B cell (primary cell): ENCODE measurements at regions not wholly inside any gene's neighbourhood (a gene's known extent, or its start where the extent isn't known, plus 50 kb on each side); places are given as distances from the start of the nearest gene placed in this dataset.

Source experiments
- ATAC-seq: fragments of 200-7000 bp; cut with Tn5 transposase; one replicate; pipeline ENCODE4 v1.10.0; 2021; ENCODE audit warnings: low read depth, mild to moderate bottlenecking, moderate number of reproducible peaks, moderate library complexity
- CTCF ChIA-PET: fragments of 350-600 bp; sonication (Branson Sonifier 250); formaldehyde crosslinking; loops from one replicate; lab custom pipeline; 2021; ENCODE audit warnings: antibody characterized with exemption, inconsistent platforms; lab: Charles Lee
- POLR2A ChIA-PET: fragments of 350-600 bp; sonication (Branson Sonifier 250); formaldehyde crosslinking; loops from one replicate; lab custom pipeline; 2021; ENCODE audit warnings: antibody characterized with exemption; lab: Charles Lee
- DNase-seq: peaks from one replicate; pipeline ENCODE4 v3.0.0; 2013
- H2AFZ ChIP-seq: 2 replicates; pipeline ENCODE4 v1.6.1; 2012; ENCODE audit warnings: mild to moderate bottlenecking, low read depth, low read length; ENCODE audit not compliant: insufficient read depth, poor library complexity, severe bottlenecking
- H3K27ac ChIP-seq, 2 donors: 1 replicate in 1 of 2; 2 replicates in 1 of 2; pipeline ENCODE4 v1.5.1; 2012 to 2013; ENCODE audit warnings: low read length in 2 of 2, mild to moderate bottlenecking in 2 of 2, moderate library complexity in 1 of 2
- H3K27me3 ChIP-seq, 4 experiments: fragments of 200-600 bp in 1 of 4; sonication (generic) in 1 of 4; replicated peaks in 1 of 4; 1 replicate in 2 of 4; 2 replicates in 2 of 4; pipeline versions ENCODE4 v1.6.1 to v1.7.0; 2013 to 2016; ENCODE audit warnings: low read length in 3 of 4, mild to moderate bottlenecking in 2 of 4, mixed read lengths in 1 of 4, moderate library complexity in 1 of 4; ENCODE audit not compliant: insufficient read depth in 4 of 4, control insufficient read depth in 3 of 4; ENCODE audit errors: control extremely low read depth in 1 of 4
- H3K36me3 ChIP-seq, 2 experiments: replicated peaks in 1 of 2; 1 replicate in 1 of 2; 2 replicates in 1 of 2; pipeline versions ENCODE4 v1.6.1 to v1.7.1; 2013; ENCODE audit warnings: low read length in 1 of 2; ENCODE audit not compliant: insufficient read depth in 2 of 2, control insufficient read depth in 1 of 2; ENCODE audit errors: control extremely low read depth in 1 of 2, extremely low read depth in 1 of 2
- H3K4me1 ChIP-seq, 2 donors: fragments of 200-600 bp in 1 of 2; sonication (generic) in 1 of 2; 1 replicate in 1 of 2; 2 replicates in 1 of 2; pipeline versions ENCODE4 v1.5.1 to v1.6.1; 2013 to 2017; ENCODE audit warnings: low read length in 2 of 2; ENCODE audit not compliant: control insufficient read depth in 2 of 2, insufficient read depth in 2 of 2
- H3K4me2 ChIP-seq: replicated peaks from 2 replicates; pipeline ENCODE3; 2012; ENCODE audit warnings: mild to moderate bottlenecking, low read depth, low read length; ENCODE audit not compliant: poor library complexity, severe bottlenecking
- H3K4me3 ChIP-seq, 5 experiments: fragments of 200-600 bp in 1 of 5; sonication (generic) in 1 of 5; 1 replicate in 3 of 5; 2 replicates in 2 of 5; pipeline versions ENCODE4 v1.5.1 to v1.7.0; 2011 to 2016; ENCODE audit warnings: low read length in 4 of 5, mild to moderate bottlenecking in 4 of 5, low read depth in 2 of 5, control low read depth in 1 of 5, moderate library complexity in 1 of 5; ENCODE audit not compliant: insufficient read depth in 1 of 5; ENCODE audit errors: control extremely low read depth in 1 of 5, extremely low read depth in 1 of 5
- H3K79me2 ChIP-seq: fragments of 200-600 bp; sonication (generic); one replicate; pipeline ENCODE4 v1.6.0; 2016; ENCODE audit warnings: low read length; ENCODE audit not compliant: control insufficient read depth, insufficient read depth
- H3K9ac ChIP-seq: fragments of 200-600 bp; sonication (generic); 2 replicates; pipeline ENCODE4 v1.6.1; 2017; ENCODE audit warnings: mild to moderate bottlenecking, low read length, moderate library complexity
- H3K9me3 ChIP-seq, 3 donors: one replicate each; pipeline versions ENCODE4 v1.6.1 to v1.7.1; 2013; ENCODE audit warnings: low read length in 2 of 3; ENCODE audit not compliant: control insufficient read depth in 2 of 3, insufficient read depth in 1 of 3; ENCODE audit errors: control extremely low read depth in 1 of 3
- H4K20me1 ChIP-seq: 2 replicates; pipeline ENCODE4 v1.6.0; 2012; ENCODE audit warnings: mild to moderate bottlenecking, low read length; ENCODE audit not compliant: insufficient read depth, control insufficient read depth, poor library complexity, severe bottlenecking
- H3K27ac Mint-ChIP-seq: one replicate; pipeline ENCODE4 v1.8.0; 2021; ENCODE audit warnings: mixed read lengths
- H3K27me3 Mint-ChIP-seq: one replicate; pipeline ENCODE4 v1.8.0; 2021; ENCODE audit warnings: mixed read lengths
- H3K4me1 Mint-ChIP-seq: one replicate; pipeline ENCODE4 v1.8.0; 2021; ENCODE audit warnings: mixed read lengths
- H3K4me3 Mint-ChIP-seq: one replicate; pipeline ENCODE4 v1.8.0; 2021; ENCODE audit warnings: mixed read lengths
- H3K9me3 Mint-ChIP-seq: one replicate; pipeline ENCODE4 v1.8.0; 2022; ENCODE audit warnings: mixed read lengths; ENCODE audit not compliant: insufficient read depth
- EZH2 ChIP-seq: IDR thresholded peaks from 2 replicates; pipeline ENCODE4 v1.6.1; 2012; ENCODE audit warnings: borderline replicate concordance, low read depth, mild to moderate bottlenecking, moderate library complexity, low read length; ENCODE audit not compliant: insufficient read depth, poor library complexity, severe bottlenecking
- WGBS: methylation state at CpG from one replicate; pipeline ENCODE4 v1.1.5; 2013; ENCODE audit warnings: missing lambda C conversion rate; ENCODE audit not compliant: insufficient coverage; 5-methylcytosine and 5-hydroxymethylcytosine counted together
- intact Hi-C: fragments of 100-400 bp; cut with micrococcal nuclease; formaldehyde crosslinking; loops from one replicate; pipeline ENCODE4 v1.10.0; 2022
- TF ChIP-seq, protein P1 (sequence below): fragments of 200-600 bp; IDR thresholded peaks from one replicate; pipeline ENCODE4 v1.8.0; 2022; ENCODE audit warnings: antibody characterized with exemption, mild to moderate bottlenecking

GRCh38 chr14:86847140-86847539 lies 1145.8 kb downstream of the GALC start:
- Histone ChIP-seq H3K9ac (no peak overlapping the region), H3K4me3 (no peak overlapping the region), H3K4me1 (no peaks in the 10 kb centered on the region), H3K4me2 (no peak overlapping the region), H3K27ac (no peak overlapping the region), H2AFZ (no peak overlapping the region), H3K9me3 (no peaks in the 10 kb centered on the region), H3K36me3 (no peaks in the 10 kb centered on the region), H4K20me1 (no peaks in the 10 kb centered on the region), H3K79me2 (no peaks in the 10 kb centered on the region), H3K27me3 (no peaks in the 10 kb centered on the region)
- DNase-seq, result no peak
- Mint-ChIP-seq H3K27ac (no peak overlapping the region), H3K27me3 (no peaks in the 10 kb centered on the region), H3K4me1 (no peaks in the 10 kb centered on the region), H3K4me3 (no peak overlapping the region), H3K9me3 (peaks cover 2% of the 10 kb centered on the region)
- 67% methylated on average over 2 of the region's 3 CpGs for WGBS
- ATAC-seq, result no peak
- ChIA-PET POLR2A (no interaction called here), CTCF (no interaction called here)
- TF ChIP-seq EZH2, result no peak
- TF ChIP-seq, protein P1, sequence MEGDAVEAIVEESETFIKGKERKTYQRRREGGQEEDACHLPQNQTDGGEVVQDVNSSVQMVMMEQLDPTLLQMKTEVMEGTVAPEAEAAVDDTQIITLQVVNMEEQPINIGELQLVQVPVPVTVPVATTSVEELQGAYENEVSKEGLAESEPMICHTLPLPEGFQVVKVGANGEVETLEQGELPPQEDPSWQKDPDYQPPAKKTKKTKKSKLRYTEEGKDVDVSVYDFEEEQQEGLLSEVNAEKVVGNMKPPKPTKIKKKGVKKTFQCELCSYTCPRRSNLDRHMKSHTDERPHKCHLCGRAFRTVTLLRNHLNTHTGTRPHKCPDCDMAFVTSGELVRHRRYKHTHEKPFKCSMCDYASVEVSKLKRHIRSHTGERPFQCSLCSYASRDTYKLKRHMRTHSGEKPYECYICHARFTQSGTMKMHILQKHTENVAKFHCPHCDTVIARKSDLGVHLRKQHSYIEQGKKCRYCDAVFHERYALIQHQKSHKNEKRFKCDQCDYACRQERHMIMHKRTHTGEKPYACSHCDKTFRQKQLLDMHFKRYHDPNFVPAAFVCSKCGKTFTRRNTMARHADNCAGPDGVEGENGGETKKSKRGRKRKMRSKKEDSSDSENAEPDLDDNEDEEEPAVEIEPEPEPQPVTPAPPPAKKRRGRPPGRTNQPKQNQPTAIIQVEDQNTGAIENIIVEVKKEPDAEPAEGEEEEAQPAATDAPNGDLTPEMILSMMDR, result no peak
- intact Hi-C loops, result no loop called here

GRCh38 chr14:86838363-86838762 lies 1154.6 kb downstream of the GALC start:
- Histone ChIP-seq H3K27ac (no peak overlapping the region), H4K20me1 (no peaks in the 10 kb centered on the region), H3K4me3 (no peak overlapping the region), H3K9me3 (no peaks in the 10 kb centered on the region), H2AFZ (no peak overlapping the region), H3K9ac (no peak overlapping the region), H3K79me2 (no peaks in the 10 kb centered on the region), H3K4me1 (no peaks in the 10 kb centered on the region), H3K4me2 (no peak overlapping the region), H3K36me3 (no peaks in the 10 kb centered on the region), H3K27me3 (no peaks in the 10 kb centered on the region)
- no peak overlapping the region for H3K27ac Mint-ChIP-seq
- no CpG with 5 or more reads among the region's 3 CpGs for WGBS
- H3K9me3 Mint-ChIP-seq, result peaks cover 7% of the 10 kb centered on the region
- TF ChIP-seq, protein P1, result no peak
- no peak for TF ChIP-seq EZH2
- ChIA-PET CTCF (no interaction called here), POLR2A (no interaction called here)
- no peak overlapping the region for H3K4me3 Mint-ChIP-seq
- H3K27me3 Mint-ChIP-seq, result no peaks in the 10 kb centered on the region
- H3K4me1 Mint-ChIP-seq, result no peaks in the 10 kb centered on the region
- intact Hi-C loops, result no loop called here
- ATAC-seq, result no peak
- DNase-seq, result no peak
